ENCODE measurements at regions not wholly inside any gene's neighbourhood (a gene's known extent, or its start where the extent isn't known, plus 50 kb on each side); places are given as distances from the start of the nearest gene placed in this dataset.
"Not testable (repeated sequence)": the region's sequence is repeated elsewhere in the genome, so short reads cannot be mapped to it uniquely, and the experiment has no call there.

DNA sequence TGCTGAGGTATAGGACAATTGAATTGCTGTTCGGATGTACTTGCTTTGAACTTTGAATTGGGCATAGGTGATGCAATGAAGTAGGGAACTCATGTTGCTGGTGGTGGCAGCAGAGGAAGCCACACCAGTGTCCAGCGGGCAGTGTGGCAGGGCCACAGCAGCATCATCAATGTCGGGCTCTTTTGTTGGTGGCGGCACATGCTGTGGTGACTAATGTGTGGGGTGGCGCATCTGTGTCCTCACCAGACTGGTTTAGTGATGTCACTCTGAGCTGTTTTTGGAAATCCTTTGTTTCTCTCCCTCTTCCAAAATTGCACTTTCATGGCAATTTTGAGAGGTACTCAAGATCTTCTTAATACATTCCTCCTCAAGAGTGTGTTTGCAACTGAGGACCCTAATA lies 187.6 kb downstream of the ETNK1 start:
- no peak for DNase-seq

DNA sequence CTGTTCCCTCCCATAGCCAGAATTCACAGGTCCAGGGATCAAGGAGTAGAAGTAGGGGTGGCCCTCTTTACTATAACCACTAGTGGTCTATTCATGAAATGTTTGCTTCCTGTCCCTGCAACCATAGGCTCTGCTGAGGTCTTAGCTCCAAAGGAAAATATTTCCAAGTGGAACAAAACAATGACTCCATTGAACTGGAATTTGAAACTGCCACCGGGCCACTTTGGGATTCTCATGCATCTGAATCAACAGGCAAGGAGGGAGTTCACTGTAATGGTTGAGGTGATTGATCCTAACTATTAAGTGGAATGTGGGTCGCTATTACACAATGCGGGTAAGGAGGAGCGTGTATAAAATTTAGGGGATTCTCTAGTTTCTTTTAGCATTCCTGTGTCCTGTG lies 197.0 kb downstream of the ETNK1 start:
- DNase-seq: no peak

DNA sequence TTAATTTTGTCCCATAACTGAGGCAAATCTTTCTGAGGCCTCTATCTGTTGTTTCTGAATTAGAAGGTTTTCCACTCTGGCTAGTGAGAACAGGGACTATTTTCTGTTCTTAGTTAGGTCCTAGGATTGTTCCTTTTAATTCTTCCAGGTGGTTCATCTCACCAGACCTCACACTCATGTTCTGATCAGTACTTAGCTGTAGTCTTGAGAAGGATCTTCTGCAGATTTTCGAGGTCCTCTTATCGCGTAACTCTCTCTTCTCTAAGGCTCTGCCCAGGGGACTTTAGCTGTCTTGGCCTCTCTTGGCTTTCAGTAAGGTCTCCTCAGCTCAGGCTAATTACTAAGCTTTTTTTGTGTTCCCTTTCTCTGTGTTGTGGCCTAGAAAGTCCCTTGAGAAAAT lies 201.1 kb downstream of the ETNK1 start:
- no peak for DNase-seq

DNA sequence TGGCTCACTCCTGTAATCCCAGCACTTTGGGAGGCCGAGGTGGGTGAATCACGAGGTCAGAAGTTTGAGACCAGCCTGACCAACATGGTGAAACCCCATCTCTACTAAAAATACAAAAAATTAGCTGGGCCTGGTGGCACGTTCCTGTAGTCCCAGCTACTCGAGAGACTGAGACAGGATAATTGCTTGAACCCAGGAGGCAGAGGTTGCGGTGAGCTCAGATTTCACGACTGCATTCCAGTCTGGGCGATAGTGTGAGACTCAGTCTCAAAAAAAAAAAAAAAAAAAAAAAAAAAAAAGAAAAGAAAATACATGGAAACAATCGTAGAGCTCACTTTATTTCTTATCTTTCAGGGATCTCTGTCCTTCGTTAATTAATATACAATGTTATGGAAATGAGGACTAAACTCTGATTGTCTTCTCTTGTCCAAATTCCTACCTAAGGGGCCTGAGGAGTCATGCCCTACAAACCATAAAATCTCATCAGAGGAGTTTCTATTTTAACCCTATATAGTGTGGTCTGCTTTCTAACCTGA lies 201.5 kb downstream of the ETNK1 start:
- not testable (repeated sequence) for DNase-seq

DNA sequence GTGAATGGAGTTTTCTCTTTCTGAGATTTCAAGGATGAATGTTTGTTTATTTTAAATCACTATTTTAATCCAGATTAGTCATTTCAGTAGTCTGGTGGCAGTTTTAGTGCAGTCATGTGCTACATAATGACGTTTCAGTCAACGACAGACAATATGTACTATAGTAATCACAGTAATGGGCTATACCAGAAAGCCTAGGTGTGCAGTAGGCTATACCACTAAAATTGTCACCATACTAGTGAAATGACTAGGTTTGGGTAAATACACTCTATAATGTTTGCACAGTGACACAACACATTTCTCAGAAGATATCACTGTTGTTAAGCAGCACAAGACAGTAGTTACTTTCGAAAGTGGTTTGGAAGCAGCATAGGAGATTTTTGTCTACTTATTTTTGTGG lies 203.1 kb downstream of the ETNK1 start:
- no peak for DNase-seq

DNA sequence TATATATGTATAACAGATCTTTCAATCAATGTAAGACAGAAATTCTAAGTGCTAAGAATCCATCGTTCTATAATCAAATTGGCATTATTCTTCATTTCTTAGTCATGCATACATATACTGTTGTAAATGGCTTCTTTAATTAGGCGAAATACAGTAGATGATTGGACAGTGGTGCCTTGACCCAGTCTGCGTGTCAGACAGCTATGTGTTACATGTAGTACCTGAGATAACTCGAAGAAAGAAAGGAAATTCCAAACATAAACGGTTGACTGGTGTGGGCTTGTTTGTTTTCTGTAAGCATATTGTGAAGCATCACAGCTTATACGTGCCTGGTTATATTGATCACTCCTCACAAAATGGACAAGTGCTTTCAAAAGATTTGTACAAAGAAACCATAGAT lies 210.5 kb downstream of the ETNK1 start:
- no peak for DNase-seq

DNA sequence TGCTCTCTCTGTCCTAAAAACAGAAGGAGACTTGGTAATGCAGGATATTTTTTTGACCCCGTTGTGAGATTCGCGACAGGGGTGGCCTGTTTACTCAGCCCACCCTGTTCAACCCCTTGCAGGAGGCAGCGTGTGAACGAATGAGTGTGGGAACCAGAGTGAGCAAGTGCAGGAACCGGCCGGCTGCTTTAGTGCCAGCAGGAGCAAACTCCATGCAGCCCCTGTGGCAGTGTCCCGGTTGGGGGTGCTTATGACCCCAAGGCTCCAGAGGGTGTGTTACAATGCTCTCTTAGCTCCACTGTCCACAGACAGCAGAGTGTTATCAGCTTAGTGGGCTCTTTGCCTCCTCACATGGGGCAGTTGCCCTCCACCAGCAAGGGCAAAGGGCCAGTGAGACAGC lies 225.2 kb downstream of the ETNK1 start:
- no peak for DNase-seq

DNA sequence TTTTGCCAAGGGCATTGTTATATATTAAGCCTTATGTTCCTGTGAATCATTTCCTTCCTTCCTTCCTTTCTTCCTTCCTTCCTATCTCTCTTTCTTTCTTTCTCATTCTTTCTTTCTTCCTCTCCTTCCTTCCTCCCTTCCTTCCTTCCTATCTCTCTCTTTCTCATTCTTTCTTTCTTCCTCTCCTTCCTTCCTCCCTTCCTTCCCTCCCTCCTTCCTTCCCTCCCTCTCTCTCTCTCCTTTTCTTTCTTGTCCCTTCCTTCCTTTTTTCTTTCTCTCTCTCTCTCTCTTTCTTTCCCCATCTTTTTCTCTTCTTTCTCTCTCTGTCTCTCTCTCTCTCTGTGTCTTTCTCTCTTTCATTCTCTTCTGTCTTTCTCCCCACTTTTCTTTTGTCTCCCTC lies 226.6 kb downstream of the ETNK1 start:
- DNase-seq: no peak

DNA sequence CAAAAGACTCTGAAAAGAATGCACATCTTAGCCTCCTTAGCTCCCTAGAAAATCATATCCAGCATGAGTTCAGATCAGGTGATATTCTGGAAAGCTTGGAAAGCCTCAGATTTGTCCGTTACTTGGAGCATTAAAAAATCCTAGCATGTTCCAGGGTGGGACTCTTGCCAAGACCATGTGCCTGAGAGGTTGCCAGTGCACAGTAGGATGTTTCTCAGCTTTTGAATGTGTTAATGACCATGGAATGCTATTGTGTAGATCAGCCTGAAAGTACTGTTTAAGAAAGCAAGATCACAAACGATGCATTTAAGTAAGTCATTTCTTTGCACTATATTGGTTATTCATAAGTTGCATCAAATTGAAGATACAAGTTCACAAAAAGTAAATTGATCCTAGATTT lies 230.5 kb downstream of the ETNK1 start:
- no peak for DNase-seq

DNA sequence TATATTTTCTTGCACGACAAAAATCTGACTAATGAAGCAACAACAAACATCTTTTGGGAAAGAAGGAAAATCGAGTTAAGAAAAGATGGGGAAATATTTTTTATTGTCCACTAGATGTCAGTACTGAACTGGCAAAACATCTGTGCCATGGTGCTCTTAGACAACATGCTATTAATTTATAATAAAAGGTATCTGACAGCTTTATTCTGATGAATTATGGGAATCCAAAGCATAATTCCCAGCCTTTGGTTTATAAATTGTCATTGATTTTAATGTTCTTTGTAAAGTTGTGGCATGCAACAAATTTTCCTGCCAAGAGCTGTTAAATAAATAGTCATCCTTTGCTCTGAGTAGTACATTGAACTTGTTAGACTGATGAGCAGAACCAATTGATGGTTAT lies 231.2 kb downstream of the ETNK1 start:
- DNase-seq: no peak

DNA sequence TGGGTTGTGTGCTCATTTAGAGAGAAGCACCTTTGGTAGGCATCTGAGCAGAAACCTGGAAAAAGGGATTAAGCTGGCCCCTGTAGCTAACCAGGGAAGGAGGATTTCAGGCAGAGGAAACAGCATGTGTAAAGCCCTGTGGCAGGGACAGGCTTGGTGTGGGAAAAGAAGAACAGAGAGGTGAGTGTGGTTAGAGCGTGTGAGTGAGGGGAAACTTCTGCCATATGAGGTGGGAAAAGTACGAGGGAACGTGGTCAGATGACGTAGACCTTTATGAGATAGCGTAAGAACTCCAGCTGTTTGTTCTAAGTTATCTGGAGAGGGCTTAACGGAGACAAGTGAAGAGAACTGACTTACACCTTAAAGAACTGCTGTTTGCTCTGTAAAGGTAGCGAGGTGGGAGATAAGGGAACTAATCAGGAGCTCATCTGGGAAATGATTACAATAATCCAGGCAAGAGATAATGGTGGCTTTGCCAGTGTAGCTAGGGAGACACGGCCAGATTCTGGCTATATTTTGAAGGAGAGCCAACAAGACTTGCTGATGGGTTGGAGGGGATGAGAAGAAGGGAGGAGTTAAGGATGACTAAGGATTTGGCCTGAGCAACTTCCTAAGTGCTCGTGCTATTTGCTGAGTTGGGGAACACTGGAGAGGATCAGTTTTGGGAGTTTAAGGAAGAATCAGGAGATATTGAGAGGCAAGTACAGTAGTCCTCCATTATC lies 234.0 kb downstream of the ETNK1 start:
- DNase-seq: no peak

DNA sequence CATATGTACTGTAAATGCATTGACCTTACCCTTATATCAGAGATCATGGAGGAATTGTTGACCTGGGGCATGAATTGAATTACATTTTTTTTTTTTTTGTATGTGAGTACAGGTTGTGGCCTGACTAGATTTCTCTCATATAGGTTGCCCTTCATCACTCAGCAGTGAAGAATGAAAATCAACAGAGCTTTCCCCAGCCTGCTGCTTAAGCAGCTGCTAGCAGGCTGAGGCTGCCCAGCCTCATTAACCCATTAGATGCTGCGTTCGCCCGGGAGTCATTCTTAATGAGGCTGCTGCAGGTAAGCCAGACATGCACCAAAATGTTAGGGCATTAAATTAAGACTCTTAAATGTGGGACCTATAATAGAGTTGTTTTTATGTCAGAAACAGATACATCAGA lies 236.0 kb downstream of the ETNK1 start:
- DNase-seq: no peak

DNA sequence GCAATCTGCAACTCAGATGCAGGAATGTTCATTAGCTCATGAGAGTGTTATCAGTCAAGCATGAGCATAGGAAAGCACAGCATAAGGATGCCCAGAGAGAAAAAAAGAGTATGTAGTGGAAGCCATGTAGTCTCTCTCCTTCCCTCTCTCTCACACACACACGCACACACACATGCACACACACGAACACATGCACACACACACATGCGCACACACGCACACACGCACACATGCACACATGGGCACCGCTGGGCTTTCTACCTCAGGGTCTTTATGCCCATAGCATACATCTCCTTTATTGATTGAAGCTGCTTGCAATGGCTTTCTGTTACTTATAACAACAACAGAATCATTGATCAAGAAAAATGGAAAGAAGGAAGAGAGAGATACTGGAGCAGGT lies 240.9 kb downstream of the ETNK1 start:
- DNase-seq: no peak

DNA sequence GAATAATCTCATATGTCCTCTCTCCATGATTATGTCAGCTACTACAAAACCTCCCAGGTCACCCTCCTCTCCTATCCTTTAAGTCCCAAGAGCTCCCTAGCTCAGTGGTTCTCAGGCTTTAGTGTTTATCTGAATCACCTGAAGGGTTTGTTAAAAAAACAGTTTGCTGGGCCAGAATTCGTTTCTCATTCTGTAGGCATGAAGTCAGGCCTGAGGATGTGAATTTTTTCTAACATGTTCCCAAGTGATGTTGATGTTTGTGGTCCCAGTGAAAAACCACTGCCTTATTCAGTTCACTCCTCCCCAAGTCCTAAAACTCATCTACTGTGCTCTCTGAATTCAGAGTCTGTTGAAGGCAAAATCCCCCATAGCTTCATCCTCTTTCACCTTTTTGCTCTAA lies 241.4 kb downstream of the ETNK1 start:
- DNase-seq: no peak

DNA sequence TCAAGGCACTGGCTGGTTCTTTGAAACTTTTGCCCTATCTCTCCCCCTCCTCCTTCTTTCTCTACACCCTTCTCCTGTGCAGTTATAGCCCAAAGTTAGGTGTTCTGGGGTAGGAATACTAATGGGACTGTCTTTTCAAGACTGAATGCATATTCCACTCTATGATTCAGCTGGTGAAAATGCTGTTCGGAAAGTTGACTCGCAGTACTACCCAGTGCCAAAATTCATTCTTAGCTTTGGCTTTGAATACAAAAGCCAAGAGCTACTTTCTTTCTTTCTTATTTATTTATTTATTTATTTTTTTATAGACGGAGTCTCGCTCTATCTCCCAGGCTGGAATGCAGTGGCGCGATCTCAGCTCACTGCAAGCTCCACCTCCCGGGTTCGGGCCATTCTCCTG lies 249.2 kb downstream of the ETNK1 start:
- DNase-seq: no peak

DNA sequence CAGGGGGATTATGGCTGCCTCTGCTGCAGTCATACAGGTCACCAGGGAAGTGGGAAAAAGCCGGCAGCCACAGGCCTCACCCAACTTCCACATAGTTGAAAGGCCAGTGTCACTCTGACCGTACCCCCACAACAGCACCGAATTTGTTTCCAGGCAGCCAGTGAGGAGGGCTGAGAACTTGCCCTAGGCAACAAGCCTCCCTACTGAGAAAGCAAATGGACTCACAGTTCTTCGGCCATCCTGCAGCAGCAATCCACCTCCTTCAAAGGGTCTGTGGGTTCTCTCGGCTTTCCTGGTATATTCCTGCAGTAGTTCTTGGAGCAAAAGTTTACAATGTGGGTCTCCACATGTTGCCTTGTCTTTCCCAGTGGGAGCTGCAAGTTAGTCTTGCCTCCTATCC lies 251.3 kb downstream of the ETNK1 start:
- no peak for DNase-seq

DNA sequence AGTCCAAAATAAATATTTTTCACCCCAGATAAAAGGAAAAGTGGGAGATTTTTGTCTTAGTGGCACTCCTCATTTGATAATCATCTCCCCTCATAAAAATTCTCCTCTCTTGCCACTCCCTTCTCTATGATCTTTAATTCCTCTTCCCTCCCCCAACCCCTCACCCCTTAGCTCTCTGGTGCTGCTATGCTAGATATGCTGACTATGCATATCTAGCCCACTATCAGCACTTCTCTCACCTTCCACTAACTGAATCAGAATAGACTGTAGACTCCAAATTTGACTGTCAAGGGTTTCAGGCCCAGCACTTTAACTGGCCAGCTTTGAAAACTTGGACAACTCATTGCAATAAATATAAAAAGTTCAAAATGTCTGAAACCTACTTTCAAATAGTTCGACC lies 254.2 kb downstream of the ETNK1 start:
- no peak for DNase-seq

DNA sequence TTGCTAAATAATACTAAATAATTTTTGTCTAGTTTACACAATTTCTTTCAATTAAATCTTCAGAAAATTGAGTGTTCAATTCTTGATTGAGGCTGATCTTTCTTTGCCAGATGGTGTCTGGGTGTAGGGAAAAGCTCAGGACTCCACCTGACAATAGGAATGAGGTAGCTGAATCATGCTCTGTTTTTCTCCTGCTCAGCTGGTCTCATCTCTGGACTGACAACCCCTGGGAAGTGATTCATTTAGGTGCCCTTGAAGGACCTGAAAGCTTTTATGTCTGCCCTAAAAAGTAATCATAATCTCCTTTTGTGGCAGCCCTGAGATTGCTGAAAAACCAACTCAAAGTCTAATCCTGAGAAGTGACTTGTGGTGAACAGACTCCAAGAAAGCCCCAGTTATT lies 255.4 kb downstream of the ETNK1 start:
- DNase-seq: no peak

DNA sequence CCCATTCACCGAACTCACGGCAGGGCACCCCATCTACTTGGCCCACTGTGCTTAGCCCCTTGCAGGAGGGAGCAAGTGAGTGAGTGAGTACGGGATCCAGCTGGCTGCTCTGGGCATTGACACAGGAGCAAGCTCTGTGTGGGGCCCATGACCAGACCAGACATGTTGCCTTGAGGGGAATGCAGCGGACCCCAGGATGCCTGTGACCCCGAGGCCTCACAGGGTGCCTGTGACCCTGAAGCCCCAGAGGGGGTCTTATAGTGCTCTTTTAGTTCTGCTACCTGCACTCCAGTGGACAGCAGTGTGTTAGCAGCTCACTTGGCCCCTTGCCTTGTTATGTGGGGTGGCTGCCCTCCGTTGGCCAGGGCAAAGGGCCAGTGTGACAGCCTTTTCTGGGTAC lies 255.8 kb downstream of the ETNK1 start:
- no peak for DNase-seq

DNA sequence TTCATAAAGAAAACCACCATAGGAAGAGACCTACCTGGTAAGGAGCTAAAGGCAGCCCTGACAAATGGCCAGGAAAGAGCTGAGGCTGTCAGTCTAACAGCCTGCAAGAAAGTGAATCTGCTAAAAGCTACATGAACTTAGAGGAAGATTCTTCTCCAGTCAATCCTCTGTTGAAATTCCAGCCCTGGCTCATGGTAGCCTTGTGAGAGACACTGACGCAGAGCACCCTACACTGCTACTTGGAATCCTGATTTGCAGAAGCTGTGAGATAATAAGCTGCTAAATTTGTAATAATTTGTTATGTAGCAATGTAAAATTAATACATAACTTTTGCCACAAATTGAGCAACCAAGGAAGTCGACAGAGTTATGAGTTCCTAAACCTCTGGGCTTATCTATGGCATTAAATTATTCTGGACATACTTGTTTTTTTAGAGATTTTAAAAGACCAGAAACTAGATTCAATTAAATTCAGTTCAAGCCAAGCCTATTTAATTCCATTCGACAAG lies 257.0 kb downstream of the ETNK1 start:
- no peak for DNase-seq

DNA sequence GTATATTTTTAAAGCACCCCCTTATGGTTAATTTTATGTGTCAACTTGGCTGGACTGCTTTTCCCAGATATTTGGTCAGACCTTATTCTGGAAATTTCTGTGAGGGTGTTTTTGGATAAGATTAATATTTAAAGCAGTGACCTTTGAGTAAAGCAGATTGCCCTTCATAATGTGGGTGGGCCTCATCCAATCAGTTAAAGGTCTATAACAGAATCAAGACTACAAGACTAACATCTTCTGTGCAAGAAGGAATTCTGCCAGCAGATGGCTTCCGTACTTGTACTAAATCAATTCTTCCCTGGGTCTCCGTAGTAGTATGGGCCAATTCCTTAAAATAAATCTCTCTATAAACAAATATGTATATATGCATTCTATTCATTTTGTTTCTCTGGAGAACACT lies 257.6 kb downstream of the ETNK1 start:
- DNase-seq: no peak

DNA sequence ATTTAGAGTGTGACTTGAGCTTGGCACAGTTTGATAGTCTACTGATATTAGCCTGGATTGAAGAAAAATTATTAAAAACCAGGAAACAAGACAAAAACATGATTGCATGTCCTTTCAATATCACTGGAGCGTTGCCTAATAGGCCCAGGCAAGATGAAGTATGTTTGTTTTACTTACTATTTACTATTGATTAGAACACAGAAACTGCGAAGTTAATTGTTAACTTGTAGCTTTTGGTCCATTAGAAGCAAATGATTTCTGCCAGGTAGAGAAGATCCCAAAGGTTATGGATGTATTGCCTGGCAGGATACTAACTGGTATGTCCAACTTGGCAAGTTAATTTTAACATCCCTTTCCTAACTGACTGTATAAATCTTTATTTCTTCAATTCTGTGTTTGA lies 268.9 kb downstream of the ETNK1 start:
- DNase-seq: no peak

DNA sequence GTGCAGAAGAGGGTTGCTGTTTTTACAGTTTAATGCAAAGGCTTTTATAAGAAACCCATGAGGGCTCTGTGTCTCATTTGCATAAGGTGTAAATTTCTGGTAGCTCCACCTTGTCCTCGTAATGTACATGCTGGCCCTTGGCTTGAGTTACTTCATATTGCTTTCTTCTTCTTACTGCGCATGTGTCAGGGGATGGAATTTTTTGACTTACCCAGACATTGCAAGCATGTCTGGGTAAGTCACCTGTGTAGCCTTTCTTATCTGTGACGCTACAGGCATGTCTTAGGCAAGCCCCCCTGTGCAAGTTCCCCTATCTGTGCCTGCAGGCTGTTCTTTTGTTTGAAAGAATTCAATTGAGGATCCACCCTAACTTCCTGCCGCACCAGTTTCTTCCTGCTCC lies 274.2 kb downstream of the ETNK1 start:
- DNase-seq: no peak

DNA sequence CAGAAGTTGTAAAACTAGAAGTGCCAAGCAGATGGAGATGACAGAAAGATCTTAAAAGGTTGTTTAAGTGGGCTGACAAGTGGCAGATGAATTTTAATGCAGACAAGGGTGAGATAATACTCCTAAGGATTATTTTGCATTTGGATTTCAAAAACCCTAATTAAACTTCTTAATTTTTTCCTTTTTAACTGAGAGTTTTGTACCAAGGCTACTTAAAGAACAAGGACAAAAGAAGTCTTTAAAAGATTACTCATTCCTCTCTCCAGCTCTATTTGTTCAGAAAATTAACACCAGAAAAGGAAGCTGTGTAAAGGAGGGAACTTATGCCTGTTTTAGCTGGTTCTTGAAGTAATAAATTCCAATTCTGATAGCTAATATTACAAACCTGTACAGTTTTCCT lies 275.4 kb downstream of the ETNK1 start:
- DNase-seq: no peak

DNA sequence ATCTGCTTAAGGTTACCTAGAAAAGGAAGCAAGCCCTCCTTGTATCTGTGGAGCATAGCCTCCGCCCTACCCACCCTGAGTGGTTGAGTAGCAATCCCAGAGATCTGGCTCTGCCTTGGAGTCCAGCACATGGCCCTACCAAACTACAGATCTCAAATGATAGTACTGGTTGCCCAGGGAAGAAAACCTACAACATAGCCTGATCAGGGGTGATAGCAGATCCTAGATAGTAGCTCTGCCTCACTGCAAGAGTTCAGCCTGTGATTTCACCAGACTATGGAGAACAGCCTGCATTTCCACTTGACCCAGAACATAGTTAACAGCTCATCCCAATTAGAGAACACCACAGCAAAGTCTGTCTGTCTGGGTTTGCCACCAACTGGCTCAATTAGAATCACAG lies 279.5 kb downstream of the ETNK1 start:
- no peak for DNase-seq
